Globus pallidus (tissue), 1 donor: ENCODE measurements at regions not wholly inside any gene's neighbourhood (a gene's known extent, or its start where the extent isn't known, plus 50 kb on each side); places are given as distances from the start of the nearest gene placed in this dataset.

ENCODE experiments used
- DNase-seq: peaks from one replicate; pipeline ENCODE4 v3.0.0-alpha.2; 2015; ENCODE audit warnings: low spot score

DNA sequence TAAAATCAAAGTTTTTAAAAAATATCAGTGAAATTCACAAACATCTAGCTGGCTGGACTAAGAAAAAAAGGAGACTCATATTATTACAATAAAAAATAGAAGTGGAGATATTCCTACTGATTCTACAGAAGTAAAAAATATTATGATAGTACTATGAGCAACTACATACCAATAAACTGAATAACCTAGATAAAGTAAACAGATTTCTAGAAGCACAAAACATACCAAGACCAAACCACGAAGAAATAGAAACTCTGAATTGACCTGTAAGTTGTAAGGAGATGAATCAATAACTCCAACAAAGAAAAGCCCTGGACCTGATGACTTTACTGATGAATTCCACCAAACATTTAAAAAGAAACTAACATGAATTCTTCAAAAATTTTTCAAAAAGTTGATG, 867.3 kb downstream of the PCDH18 start:
- no peak for DNase-seq

DNA sequence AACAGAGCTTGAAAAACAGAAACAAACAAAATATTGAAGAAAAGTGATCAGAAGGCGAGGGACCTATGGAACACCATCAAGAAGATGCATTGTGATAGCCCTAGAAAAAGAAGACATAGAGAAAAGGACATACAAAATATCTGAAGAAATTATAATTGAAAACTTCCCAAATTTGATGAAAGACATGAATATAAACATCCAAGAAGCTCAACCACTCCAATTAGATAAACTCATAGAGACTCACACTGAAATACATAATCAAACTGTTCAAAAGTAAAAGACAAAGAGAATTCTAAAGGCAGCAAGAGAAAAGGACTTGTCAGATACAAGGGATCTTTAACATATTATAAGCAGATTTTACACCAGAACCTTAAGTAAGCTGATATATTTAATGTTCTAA, 869.8 kb downstream of the PCDH18 start:
- DNase-seq, result no peak

DNA sequence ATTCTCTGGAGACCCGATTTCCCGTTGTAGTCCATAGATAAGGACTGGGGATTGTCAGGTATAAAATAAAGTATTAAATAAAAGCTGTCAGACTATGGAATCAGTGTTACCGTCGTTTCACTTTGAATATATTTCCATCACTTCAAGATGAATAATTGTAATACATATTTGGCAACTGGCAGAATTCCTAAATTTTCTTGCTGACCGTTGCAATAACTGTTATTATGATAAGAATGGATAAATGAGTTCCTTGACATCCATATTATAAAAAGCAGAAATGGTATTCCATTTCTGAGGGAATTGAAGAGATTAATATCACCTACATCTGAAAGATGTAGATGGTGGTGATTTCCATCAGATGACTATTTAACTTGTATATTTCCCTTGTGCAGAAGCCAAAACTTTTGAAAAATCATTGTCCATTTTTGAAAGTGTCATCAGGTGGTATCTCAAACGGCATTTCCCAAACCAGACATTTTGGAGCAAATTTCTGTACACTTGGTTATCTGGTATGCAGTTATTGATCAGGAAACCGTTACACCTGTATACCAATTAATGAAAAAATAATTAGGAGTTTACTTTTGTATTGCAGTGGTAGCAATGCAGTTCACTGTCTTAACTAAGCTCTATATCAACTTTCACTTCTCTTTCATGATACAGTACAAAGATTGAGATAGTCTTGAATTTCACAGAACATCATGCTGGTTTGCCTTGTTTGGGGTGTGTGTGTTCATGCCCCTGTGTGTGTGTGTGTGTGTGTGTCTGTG, 878.5 kb downstream of the PCDH18 start:
- no peak for DNase-seq

DNA sequence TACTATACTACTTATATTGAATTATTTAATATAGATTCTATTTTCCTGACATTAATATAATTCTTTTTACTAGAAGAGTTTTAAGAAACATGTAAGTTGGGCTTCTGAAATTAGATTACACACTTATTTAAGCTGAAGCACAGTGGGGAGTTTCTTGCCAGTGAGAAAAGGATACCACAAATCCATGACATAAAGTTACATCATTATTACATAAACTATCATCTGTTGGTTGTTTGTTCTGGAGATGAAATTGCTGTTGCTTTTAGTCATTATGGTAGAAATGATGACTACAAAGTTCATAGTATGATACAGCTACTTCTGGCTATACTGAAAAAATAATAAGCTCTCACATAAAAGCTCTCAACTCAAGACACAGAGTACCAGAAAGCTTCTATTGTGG, 880.4 kb downstream of the PCDH18 start:
- no peak for DNase-seq

DNA sequence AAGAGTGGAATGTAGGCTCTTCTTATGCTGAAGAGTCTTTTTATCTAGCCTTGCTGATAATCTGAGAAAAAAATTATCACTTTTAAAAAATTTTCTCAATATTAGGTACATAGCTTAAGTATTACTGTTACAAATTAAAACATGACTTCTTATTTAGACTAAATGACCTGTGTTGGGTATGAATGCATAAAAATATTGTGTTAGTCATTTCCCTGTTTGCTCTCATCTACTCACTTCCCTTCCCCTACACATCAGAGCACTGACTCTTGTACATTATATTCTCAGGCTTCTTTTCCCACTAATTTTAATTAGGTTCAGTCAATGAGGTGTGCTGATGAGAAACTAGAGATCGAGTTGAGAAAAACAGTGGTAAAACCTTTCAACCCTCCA, 881.0 kb downstream of the PCDH18 start:
- DNase-seq, result no peak

DNA sequence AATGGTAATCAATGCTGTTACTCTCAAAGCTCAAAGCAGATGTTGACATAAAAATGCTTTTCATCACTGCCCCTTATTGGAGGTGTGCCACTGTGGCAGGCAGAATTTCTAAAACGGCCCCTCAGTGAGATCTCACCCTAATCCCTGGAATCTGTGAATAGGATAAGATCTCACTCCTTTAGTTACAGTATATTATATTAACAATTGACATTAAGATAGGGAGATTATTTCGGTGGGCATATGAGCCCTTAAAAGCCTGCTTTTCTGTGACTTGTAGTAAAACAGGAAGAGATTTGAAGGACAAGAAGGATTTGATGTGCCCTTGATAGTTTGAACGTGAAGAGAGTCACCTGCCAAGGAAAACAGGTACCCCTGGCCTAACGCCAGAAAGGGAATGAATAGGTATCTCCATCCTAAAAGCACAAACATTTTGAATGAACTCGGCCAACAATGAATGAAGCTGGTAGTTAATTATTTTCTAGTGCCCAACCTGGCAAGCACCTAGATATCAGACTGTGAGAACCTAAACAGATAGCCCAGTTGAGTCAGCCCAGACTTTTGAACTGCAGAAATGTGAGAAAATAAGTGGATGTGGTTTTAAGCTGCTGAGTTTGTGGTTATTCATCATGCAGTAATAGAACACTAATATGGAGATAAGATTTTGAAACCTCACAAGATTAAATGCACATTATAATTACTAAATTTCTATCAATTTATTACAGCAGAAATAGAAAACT, 881.6 kb downstream of the PCDH18 start:
- DNase-seq, result no peak

DNA sequence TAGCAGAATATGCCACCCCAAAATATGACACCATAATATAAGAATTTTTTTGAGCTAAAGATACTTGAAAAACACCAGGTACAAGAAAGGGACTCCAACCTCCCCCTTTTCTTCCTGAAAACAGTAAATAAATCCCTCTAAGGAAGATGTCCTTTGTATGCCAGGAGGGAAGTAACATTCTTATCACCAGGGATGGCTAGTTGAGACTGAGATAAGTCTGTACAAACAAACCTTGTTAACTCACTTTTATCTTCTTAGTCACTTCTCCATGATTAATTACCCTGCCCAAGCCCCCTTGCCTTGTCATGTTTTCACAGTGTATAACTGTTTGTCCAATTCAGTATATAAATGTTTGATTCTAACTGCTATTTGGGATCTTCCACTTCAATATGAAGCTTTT, 888.0 kb downstream of the PCDH18 start:
- no peak for DNase-seq

DNA sequence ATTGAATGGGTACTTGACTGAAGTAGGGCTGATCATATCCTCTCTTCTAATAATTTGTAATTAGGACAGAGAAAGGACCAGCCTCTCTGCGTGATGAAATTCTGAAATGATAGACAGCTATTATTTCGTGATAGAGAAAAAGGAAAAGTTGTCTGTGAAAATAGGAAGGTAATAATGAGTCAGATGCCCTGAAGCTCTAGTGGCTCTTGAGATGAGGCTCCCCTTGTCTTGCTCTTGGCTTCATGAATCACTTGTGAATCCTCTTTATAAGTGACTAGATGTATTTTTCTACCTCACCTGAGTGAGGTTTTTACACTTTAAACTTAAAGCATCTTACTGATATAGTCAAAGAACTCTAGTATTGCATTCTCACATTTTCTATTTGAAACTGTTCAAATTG, 888.9 kb downstream of the PCDH18 start:
- DNase-seq, result no peak

DNA sequence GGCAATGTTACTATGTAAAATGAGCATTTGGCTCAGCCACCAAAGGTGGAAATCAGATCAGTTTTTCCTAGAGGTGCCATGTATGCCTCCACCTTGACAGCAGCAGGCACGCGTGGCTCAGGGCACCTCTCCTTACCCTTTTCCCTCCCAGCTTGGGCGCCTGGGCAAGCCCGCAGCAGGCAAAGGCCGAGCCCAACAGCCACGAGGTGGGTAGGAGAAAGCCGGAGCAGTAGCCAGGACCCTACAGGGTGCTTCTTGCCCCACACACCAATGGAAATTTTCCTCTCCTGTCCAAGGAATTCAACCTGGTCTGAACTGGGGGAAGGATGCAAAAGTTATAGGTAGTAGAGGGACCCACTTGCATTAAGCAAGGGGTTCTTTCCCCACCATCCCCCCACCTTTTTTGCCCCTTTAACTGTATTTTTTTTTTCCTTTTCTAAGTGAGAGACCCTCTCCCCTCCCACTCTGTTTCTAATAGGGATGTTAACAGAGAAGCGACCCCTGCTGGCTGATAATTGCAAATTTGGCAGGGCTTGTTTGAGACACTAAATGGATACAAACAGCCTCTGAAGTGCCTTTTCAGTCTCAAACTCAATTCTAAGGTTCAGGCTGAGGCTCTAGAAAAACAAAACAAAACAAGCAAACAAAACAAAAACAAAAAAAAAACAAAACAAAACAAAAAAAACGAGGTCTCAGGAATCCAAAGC, 895.1 kb downstream of the PCDH18 start:
- peak; percentile 9 for DNase-seq

DNA sequence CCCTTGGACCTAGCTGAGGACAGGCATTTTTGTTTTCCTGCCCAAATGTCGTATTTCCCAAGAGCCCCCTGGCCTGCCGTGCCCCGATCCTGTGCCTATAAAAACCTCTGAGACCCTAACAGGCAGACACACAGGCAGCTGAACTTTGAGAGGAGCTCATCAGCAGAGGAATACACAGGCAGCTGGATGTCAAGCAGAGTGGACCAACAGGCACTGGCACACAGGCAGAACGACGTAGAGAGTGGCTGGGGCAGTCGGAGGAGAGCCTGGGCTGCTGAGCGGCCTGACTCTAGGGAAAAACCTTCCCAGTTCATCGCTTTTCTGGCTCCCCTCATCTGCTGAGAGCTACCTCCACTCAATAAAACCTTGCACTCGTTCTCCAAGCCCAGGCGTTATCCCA, 896.1 kb downstream of the PCDH18 start:
- DNase-seq, result no peak

DNA sequence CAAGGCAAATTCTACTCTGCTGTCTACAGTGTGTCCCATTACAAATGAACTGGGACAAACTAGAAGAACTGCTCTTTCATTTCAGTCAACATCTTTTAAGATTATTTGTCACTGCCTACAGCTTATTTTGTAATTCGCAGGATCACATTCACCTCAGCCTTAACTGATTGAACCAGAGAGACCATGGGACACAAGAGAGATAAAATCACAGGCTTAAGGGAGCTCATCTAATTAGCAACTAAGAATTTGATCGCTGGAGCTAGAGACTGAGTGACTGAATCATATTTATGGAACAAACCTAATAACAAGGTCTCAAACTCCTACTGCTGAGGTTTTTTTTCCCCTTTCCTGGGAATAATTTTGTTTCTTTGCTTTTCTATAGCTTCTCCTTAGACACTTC, 898.2 kb downstream of the PCDH18 start:
- no peak for DNase-seq

DNA sequence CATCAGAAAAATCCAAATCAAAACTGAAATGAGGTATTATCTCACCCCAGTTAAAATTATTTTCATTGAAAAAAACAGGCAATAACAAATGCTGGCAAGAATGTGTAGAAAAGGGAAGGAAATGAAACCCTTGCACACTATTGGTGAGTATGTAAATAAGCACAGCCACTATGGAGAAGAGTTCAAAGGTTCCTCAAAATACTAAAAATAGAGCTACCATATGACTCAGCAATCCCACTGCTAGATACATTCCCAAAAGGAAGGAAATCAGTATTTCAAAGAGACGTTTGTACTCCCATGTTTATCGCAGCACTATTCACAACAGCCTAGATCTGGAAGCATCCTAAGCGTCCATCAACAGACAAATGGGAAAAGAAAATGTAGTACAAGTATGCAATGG, 932.4 kb downstream of the PCDH18 start:
- DNase-seq, result no peak

DNA sequence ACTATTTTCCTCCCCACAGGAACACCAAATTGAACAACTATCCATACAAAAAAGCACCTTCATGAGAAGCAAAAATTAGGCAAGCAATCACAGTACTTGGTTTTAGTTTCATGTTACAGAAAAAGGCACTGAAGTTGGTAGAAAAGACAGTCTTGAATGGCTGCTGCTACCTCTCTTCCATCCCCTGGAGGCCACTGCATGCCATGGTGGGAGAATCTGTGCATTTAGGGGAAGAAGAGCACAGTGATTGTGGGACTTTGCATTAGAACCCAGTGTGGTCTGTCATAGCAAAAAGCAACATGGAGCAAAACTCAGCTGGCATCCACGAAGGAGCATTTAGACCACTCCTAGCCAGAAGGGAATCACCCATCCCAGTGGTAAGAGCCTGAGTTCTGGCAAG, 941.9 kb downstream of the PCDH18 start:
- DNase-seq, result no peak

DNA sequence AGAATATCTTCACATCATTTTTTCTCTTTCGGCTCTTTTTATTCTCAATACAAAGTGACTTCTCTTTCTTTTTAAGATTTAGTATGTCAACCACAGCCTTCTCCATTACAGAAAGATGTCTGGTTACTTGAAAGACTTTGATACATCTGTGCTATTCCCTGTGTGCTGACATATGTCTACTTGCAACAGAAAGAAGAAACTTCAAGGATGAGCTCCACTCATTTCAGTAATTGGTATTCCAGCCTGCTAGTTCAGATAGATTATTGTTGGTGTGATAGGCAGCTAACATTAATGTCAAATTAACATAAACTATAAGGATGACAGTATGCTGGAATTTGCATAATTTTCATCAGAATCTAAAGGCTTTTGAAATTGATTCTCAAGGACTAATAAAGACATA, 948.7 kb downstream of the PCDH18 start:
- no peak for DNase-seq

DNA sequence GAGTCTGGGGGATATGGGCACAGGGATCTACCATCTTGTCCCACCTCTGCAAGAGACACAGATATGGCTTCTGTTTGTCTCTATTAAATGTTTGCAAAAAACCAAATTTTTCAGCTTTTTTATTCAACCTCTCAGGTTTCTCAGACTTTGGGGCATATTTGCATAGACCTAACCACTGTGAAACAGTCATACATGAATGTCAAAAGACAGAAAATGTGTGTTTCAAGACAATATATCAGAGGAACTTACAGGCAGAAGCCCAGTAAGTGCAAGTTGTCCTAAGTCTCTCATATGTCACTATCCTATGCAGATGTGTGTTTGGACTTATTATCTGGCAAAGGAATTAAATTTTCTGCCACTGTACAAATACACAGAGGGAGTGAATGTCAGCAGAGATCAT, 951.2 kb downstream of the PCDH18 start:
- DNase-seq, result no peak

DNA sequence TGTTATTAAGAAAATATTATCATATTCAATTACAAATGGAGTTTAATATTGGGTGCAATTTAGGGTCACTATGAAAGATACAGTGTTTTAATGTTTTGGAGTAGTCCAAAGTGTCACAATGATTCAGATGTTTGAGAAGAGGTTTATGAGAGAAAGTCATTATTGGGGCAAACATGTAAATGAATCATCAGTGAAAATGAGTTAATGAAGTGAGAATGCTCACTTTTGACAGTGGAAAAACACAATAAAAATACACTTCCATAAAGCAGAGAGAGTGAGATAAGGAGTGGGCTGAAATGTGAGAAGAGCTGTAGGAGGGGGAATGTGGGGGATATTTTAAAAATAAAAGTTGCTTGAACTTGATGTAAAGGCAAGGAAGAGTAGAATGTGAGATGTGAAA, 957.1 kb downstream of the PCDH18 start:
- DNase-seq, result no peak

DNA sequence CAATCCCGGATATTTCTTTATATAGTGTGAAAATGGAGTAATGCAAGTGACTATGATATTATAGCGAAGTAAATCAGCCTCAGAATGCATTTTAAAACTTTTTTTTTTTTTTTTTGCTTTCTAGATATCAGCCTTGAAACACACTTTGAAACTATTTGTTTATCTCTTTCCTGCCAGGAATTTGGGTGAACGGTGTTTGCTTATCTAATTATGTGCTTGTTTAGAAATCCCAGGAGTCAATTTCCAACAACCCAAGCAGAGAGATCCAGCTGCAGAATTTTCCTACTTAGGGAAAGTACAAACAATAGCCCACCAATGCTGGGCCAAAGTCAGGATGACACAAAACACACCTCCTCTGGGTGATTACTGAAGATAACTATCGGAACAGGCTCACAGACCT, 958.8 kb downstream of the PCDH18 start:
- DNase-seq, result no peak

DNA sequence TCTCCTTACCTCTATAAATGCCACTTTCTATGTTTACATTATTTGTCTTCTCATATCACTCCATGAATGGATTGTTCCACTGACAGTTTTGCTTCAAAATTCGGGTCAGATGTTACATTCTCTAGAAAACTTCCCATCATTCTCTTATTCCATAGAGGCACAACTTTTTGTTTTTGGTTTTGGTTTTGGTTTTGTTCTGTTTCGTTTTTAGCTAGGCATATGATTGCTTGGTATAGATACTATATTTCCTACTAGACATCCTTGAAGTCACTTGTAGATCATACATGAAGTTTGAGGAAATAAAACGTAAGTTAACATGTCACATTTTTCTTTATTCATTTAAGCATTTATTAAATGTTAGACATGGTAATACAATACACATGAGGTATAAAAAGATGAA, 961.0 kb downstream of the PCDH18 start:
- DNase-seq, result no peak

DNA sequence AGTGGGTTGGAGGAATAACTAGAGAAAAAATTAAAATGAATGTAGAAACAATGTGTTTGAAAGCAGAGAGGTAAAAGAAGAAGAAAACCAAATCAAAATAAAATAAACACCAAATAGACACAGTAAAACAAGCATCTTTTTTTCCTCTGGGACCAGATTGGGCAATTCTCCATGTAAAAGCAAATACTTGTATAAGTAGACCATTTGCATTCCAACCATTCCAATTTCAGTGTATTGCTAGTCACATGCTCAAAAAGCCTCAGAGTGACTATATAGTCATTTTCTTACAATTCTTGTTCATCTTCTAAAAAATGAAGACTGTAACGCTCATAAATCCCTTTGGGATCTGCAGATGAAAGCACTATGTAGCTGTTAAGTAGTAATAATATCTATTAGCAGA, 969.5 kb downstream of the PCDH18 start:
- DNase-seq, result no peak

DNA sequence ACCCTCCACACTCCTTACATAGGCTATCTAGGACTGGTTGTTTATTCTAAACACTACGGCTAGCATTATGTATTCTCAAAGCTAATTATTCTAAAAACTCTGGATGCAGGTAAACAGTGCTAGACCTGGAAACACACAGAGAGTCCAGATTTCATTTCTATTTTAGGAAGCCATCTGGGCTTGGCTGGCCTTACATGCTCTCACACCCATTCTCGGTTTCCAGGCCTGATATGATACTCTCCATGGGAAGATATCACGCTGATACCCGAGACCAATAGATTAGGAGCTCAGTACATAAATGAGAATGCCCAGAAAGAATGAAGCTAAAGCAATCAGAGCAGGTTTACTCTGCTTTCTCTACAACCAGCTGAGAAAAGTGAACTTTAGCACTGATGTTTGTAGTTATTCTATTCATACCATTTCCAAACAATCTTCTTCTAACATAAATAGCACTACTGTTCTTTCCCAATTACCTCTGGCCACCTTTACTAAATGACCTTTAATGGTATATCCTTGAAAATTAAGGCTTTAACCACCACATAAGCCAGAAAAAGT, 973.3 kb downstream of the PCDH18 start:
- no peak for DNase-seq

DNA sequence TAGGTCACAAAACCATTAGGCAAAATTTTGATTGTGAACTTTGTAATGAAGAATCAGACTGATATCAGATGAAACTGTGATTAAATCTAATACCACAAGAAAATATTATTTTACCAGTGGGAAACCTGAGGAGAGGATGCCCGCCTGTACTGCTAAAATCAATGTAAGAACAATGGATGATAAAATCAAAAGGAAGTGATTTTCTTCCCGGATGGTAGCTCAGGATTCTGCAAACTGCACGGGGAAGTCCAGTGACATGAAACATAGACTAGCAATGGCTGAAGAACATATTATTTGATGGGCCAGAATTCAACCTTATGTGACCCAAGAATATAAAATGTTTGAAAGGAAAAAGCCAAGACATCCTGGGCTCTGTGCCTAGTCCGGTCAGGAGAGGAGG, 974.9 kb downstream of the PCDH18 start:
- no peak for DNase-seq

DNA sequence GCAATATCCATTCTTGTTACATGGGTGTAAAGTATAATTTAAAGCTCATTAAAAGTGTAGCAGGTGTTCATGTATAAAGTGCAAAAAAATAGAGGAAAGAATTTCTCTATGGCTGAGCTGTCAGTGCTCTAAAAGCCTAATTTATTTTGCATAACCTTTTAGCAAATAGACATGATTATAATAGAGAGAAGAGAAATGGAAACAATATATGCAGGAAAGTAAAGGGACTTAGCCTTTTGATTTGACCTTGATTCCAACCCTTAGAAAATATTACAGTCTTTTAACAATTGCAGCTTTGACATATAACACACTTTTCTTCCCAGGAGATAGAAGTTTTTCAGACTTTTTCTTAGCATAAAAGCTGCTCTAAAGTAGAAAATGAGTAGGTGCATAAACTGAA, 978.3 kb downstream of the PCDH18 start:
- DNase-seq, result no peak

DNA sequence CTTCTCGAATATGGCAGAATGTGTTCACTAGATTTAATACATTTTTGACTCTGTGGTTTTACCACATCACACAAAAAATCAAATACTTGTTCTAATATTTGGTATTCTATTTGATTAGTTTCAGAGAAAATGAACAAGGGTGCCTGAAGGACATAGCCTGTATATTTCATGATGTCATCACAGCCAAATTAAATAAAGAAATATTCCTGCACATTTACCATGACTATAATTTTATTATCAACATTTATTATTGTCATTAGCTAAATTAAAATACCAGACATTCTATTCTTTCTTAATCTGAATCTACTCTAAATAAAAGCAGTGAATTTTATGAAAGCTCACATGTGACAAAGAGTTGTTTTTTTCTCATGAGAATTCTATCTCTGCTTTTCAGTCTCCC, 980.5 kb downstream of the PCDH18 start:
- no peak for DNase-seq
